ENCODE measurements at regions not wholly inside any gene's neighbourhood (a gene's known extent, or its start where the extent isn't known, plus 50 kb on each side); places are given as distances from the start of the nearest gene placed in this dataset.

GRCh38 chr7:156577645-156578577 lies 62.7 kb upstream of the RNF32 start:
- TF ChIP-seq POLR2AphosphoS5 (IDR thresholded peaks at IDR 0.05) (no peak), CTCF (IDR thresholded peaks at IDR 0.05 in 8 of 11, conservative IDR thresholded peaks at IDR 0.05 in 3 of 11) (no peak), POLR2A (IDR thresholded peaks at IDR 0.05) (no peak)
